ENCODE measurements at regions not wholly inside any gene's neighbourhood (a gene's known extent, or its start where the extent isn't known, plus 50 kb on each side); places are given as distances from the start of the nearest gene placed in this dataset.

DNA sequence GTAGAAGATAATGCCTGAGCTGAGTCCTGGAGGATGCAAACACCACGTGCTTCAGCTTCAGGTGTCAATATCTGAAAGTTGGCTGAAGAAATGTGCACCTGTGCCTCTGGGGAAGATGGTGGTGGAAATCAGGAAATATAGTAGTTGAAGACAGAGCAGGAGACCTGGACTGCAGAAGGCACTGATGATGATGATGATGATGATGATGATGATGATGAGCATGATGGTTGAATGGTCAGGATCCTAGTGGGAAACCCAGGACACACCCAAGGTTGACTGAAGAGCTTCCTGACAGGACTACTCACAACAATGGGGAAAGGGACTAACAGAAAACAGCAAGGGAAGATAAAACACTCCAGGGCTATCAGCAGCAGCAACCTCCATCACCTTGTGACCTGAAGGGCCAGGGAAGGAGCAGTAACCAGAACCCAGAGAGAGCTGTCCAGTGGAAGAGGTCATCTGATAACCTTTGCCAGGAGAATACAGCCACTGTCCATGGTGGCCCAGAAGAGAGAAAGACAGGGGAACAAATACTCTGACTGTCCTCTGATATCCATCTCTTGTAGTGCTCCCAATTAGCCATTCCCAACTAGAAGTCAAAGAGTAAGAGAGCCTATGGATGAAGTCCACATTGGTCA, 170.3 kb downstream of the TSHZ3 start:
- no peak for TF ChIP-seq POLR2A (IDR thresholded peaks at IDR 0.05)
- TF ChIP-seq, protein P1, sequence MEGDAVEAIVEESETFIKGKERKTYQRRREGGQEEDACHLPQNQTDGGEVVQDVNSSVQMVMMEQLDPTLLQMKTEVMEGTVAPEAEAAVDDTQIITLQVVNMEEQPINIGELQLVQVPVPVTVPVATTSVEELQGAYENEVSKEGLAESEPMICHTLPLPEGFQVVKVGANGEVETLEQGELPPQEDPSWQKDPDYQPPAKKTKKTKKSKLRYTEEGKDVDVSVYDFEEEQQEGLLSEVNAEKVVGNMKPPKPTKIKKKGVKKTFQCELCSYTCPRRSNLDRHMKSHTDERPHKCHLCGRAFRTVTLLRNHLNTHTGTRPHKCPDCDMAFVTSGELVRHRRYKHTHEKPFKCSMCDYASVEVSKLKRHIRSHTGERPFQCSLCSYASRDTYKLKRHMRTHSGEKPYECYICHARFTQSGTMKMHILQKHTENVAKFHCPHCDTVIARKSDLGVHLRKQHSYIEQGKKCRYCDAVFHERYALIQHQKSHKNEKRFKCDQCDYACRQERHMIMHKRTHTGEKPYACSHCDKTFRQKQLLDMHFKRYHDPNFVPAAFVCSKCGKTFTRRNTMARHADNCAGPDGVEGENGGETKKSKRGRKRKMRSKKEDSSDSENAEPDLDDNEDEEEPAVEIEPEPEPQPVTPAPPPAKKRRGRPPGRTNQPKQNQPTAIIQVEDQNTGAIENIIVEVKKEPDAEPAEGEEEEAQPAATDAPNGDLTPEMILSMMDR (IDR thresholded peaks at IDR 0.05), result no peak
